ENCODE measurements at regions not wholly inside any gene's neighbourhood (a gene's known extent, or its start where the extent isn't known, plus 50 kb on each side); places are given as distances from the start of the nearest gene placed in this dataset.

DNA sequence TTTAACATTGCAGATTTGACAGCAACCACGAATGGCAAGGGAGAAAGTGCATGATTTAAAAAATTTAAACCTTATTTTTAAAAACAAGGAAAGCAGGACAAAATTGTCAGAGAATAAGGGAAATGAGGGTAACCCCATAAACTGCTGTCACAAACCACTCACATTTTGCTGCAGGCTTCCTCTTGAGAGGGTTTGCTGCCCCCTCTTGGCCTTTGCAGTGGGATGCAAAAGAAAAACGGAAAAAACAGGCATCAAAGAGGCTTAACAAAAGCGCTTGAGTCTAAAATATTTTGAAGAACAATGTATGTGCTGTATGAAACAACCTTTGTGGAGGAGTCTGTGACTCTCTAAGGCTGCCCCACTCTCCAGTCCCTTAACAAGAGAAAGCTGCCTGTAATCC lies 91.6 kb downstream of the TMX3 start:
- DNase-seq = peak; percentile 63

GRCh38 chr18:68611311-68611710 lies 103.6 kb downstream of the TMX3 start:
- DNase-seq = no peak

- DNase-seq = no peak
These were observed 105.9 kb downstream of the TMX3 start for GRCh38 chr18:68608851-68609490.

GRCh38 chr18:68607852-68608251 lies 107.1 kb downstream of the TMX3 start:
- no peak for DNase-seq

GRCh38 chr18:68604256-68604655 lies 110.7 kb downstream of the TMX3 start:
- DNase-seq = no peak

- no peak for DNase-seq
These were observed 118.9 kb downstream of the TMX3 start for GRCh38 chr18:68596016-68596415.

GRCh38 chr18:68588169-68588568 lies 126.7 kb downstream of the TMX3 start:
- no peak for DNase-seq

GRCh38 chr18:68583685-68584084 lies 131.2 kb downstream of the TMX3 start:
- DNase-seq = no peak

DNA sequence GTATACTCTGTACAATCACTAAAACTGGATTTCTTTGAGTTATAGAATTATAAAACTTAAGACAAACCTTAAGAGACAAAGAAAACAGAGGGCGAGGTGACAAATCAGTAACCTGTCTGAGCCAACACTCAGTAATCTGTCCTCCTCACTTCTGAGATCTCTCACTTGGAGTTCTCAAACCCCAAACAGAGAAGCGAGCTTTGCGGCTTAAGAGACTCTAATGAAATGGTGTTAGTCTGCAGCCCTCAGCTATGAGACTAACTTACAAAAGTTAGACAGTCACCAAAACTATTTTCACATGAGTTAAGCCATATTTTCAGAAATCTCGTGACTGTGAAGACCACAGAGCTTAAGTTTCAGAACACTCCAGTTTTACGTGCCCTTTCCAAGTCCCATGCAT lies 140.6 kb downstream of the TMX3 start:
- DNase-seq = no peak

DNA sequence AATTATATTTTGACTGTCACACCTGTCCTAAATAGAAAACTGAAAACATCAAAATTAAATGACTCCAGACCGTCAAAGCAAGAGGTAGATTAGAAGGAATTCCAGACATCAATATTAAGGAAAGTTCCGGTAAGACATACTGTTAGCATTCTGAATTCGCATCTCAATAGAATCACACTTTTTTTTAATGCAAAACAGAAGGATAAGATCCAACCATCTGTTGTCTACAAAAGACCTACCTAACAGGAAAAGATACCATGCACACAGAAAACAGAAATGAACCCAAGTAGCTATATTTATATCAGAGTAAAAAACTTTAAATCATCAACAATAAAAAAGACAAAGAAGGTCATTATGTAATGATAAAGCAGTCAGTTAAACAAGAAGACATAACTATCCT lies 145.0 kb downstream of the TMX3 start:
- no peak for DNase-seq

- DNase-seq = no peak
These were observed 146.3 kb downstream of the TMX3 start for GRCh38 chr18:68568364-68569155.

- no peak for DNase-seq
These were observed 147.9 kb downstream of the TMX3 start for GRCh38 chr18:68566991-68567390.

DNA sequence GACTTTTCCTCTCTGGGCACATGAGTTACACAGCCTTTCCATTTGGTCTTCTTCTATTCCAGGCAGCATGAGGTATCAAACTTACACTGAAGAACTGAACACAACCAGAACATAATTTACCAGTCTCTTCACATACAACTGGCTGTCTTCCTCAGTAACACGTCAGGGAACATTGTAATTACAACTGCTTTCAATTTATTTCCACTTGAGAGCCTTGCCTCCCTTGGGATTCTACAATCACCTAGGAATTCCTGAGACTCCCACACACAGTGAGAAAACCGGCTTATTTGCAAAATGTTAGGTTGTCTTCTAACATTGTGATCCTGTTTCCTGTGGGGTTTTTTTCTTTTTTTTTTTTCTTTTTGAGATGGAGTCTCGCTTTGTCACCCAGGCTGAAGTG lies 149.9 kb downstream of the TMX3 start:
- no peak for DNase-seq

- no peak for DNase-seq
These were observed 150.6 kb downstream of the TMX3 start for GRCh38 chr18:68564351-68564750.

DNA sequence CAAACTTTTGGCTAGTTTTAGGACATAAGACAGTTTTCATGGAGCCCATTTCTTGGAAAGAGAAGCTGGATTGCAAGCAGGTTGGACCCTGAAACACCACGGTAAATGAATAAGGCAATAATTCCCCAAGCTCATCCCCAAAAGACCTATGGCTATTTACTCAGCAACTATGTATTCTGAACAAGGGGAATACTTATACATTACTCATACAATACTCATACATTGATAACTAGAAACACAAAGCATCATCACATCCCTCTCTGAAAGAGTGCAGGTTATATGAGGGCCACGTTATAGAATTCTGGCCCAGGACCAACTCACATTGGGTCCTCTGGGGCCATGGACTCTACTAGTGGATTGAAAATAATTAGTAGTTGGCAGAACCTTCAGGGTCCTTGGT lies 154.8 kb downstream of the TMX3 start:
- DNase-seq = no peak

- no peak for DNase-seq
These were observed 157.7 kb downstream of the TMX3 start for GRCh38 chr18:68557183-68557582.

- no peak for DNase-seq
These were observed 159.0 kb downstream of the TMX3 start for GRCh38 chr18:68555879-68556301.

- no peak for DNase-seq
These were observed 165.7 kb downstream of the TMX3 start for GRCh38 chr18:68548904-68549870.

DNA sequence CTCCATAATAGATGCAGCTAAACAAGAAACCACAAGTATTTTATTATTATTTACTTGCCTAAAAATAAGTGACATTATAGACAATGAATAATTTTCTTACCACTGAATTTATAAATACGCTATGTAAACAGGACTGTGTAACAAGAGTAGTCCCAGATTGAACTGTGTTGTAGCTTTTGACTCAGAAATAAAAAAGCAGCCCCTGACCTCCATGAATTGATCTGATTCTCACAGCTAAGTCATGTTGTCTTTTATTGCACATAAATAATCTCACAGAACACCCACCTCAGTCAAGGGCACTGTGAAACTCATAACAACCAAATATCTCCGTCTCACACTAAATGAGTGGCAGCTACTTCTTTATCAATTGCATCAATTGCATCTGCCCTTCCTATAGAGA lies 171.6 kb downstream of the TMX3 start:
- no peak for DNase-seq

- DNase-seq = no peak
These were observed 172.1 kb downstream of the TMX3 start for GRCh38 chr18:68542846-68543245.

- no peak for DNase-seq
These were observed 181.3 kb downstream of the TMX3 start for GRCh38 chr18:68533641-68534040.

DNA sequence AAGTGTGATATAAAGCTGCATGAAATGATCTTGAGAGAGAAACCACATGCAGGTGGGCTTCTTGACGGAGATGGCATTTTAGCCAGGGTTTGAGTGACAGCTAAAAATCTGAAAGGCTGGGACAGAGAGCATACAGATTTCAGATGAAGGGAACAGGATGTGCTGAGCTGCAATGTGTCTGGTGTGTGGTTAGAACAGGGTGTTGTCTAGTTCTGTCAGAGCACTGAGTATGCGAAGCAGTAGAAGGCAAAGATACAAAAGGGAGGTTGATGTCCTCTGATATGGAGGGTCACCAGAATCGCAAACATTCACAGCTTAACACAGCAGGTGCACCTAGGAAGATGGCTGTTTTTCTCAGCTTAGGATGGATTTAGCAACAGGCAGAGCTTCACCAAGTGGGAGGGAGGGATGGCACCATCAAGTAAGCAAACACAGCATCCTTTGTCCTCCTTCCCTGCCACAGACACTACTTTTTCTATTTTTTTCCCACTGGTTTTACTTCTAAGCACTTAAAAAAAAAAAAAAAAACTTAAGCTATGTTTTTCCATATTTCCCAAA lies 182.5 kb downstream of the TMX3 start:
- no peak for DNase-seq

- DNase-seq = no peak
These were observed 189.8 kb downstream of the TMX3 start for GRCh38 chr18:68525091-68525490.
